Pons (tissue), 1 donor: ENCODE measurements at regions not wholly inside any gene's neighbourhood (a gene's known extent, or its start where the extent isn't known, plus 50 kb on each side); places are given as distances from the start of the nearest gene placed in this dataset.
"Not testable (repeated sequence)": the region's sequence is repeated elsewhere in the genome, so short reads cannot be mapped to it uniquely, and the experiment has no call there.

Experiments
- DNase-seq: peaks from one replicate; pipeline ENCODE4 v3.0.0-alpha.2; 2016; ENCODE audit warnings: low spot score

DNA sequence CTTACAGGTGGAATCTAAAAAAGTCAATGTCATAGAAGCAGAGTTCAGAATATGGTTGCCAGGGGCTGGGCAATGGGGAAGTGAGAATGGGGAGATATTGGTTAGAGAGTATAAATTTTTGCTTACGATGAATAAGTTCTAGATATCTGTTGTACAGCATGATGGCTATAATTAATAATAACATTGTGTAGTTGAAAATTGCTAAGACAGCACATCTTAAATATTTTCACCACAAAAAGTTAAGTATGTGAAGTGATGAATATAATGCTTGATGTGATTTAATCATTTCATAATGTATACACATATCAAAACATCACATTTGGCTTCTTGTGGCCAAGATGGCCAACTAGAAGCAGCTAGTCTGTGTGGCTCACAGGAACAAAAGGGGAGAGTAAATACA, 425.9 kb upstream of the ACO1 start:
- DNase-seq, result no peak

DNA sequence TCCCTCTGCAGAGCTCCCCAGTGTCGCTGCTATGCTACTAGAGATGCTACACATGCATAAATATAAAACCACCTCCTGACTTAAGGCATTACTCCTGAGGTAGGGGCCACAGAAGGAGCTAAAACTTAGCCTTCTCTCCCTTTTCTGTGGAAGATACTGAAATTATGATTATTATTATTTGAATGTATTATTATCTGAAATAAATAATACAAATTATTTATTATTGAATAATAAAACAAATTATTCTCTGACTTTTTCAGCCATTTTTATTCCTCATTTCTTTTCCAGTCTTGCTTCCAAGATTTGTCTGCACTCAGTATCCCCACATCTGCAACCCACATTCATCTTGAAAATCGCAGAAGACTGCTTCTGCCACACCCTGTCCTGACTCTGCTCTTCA, 414.9 kb upstream of the ACO1 start:
- DNase-seq, result no peak

GRCh38 chr9:31983895-31984294, 400.5 kb upstream of the ACO1 start:
- DNase-seq, result no peak

DNA sequence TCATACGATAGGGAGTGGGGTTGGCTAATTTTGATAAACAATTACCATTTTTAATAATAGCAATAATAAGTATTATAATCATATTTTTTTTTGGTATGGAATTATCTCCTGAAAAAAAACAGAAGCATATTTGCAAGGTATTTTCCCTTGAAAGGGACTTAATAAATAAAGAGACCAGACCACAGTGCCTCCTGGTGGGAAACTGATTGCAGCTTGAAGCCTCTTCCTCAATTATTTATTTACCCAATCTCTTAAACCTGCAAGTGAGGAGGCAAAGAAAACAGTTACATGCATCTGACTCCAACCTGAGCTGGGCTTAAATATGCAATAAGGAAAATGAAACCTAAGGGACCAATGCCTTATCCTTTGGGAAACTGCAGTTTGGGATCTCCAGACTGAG, 388.1 kb upstream of the ACO1 start:
- DNase-seq, result no peak

DNA sequence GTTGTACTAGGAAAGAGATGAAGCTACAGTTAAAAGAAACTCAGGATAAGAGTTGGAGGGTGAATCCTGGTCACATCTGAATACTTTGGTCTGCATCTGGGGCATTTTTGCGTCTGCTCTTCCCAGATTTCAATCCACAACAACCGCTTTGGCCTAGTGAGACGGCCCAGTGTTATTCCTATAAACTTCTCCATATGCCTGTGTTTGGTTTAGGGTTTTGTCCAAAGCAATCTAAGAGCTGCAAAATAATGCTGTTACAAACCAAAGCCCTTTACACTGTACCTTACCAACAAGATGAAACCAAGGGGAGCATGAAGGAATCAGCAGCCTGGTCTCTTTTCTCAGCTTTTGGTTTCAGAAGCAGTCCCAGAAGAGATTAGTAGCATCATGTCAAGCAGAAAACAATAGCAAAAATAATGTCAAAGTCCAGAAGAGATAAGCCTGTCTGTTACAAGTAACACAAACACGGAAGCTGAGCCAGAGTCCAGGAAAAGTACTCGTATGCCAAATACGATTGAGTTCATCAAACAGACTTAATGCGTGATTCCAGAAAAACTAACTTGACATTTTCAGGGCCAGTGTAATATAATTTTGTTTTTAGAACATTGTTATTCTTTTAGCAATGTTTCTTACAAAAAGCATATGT, 379.9 kb upstream of the ACO1 start:
- no peak for DNase-seq

GRCh38 chr9:32010322-32010721, 374.1 kb upstream of the ACO1 start:
- no peak for DNase-seq

DNA sequence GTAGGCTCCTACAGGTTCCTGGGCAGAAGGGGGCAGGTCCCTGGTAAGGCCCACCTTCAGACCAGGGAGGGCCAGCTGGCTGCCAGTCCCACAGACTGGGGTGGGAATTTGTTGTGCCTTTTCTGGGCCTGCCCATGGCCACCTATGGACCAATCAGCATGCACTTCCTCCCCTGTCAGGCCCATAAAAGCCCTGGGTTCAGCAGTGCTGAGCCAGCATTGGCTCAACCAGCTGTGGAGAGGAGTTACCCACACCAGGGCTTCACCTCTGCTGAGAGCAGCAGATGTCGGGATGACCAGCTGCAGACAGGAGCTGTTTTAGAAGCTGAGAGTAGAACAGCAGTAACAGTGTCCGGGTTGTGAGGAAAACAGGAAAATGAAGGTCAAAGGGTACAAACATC, 373.4 kb upstream of the ACO1 start:
- no peak for DNase-seq

- no peak for DNase-seq
These were observed 368.6 kb upstream of the ACO1 start for GRCh38 chr9:32015795-32016194.

GRCh38 chr9:32045513-32045912, 338.9 kb upstream of the ACO1 start:
- no peak for DNase-seq

DNA sequence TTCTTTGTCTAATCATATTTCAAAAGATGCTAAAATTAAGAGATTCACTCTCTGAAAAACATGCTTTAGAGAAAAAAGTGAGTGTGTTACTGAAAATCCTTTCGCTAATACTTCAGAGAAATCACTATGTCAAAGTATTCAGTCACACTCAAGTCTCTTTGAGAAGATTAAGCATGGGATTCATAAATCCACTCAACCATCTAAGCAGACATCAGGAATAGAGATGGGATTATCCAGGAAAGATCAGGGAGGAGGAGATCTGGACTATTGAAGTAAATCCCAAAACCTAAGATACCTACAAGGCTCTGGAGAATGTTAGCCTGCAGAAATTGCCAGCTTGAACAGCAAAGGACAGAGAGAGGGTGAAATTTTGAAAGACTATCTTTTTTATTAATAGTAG, 317.2 kb upstream of the ACO1 start:
- DNase-seq, result no peak

DNA sequence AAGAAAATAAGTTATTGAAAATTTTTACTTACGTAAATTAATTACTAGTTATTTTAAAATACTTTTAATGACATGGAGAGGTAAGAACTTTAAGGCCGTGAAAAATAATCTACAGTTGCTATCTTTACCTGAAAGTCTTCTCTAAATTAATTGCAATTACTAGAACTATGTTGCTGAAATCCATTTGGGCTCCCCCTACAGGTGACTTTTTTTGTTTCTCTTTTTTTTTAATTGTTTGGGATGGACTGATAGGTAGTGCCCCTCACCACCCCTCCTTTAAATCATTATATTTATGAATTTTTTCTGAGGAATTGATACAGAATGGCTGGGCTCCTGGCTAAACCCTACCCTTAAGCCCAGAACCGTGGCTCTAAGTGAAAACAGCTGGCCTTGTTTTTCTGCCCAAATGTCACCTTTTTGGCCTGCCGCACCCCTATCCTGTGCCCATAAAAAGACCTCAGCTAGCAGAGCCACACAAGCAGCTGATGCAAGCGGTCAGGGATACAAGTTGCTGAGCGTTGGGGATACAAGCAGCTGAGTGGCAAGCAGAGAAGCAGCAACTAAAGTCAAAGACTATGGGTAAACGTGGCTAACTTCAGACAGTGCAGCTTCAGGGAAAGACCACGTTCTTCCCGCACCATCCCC, 315.2 kb upstream of the ACO1 start:
- no peak for DNase-seq

- no peak for DNase-seq
These were observed 314.5 kb upstream of the ACO1 start for GRCh38 chr9:32069969-32070368.

DNA sequence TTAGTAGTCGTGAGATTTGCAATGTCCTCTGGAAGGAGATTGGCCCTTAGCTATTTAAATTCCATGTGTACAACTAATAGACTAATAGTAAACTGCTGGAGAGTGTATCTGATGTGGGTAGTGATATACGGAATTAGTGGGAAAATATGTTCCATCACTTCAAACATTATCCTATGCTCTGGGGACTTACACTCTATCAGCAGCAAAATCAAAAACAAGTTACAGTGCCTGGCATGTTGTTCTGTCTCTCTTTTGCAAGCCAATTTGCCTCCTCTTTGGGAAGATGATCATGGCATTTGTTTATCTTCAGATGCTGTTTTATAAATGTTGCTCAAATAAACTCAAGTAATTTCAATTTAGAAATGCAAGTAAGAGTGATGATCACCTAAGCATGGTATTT, 311.9 kb upstream of the ACO1 start:
- no peak for DNase-seq

GRCh38 chr9:32092031-32092430, 292.4 kb upstream of the ACO1 start:
- DNase-seq, result no peak

GRCh38 chr9:32117291-32117690, 267.2 kb upstream of the ACO1 start:
- no peak for DNase-seq

DNA sequence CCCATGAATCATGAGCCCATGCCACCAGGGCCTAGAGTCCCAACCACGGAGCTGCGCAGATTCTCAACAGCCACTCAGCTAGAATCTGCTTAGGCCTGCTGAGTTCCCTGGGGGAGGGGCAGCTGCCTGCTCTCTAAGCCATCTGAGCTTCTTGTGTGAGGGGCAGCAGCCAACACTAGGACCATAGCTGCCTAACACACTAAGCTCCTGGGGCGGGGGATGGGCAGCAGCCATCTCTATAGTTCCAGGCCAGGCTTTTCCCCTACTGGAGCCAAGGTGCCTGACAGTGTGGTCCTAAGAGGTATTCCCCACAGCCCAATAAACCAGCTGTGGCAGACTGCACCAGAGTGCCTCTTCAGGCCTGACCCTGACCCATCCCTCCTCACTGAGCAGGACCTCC, 255.9 kb upstream of the ACO1 start:
- no peak for DNase-seq

- DNase-seq, result not testable (repeated sequence)
These were observed 253.7 kb upstream of the ACO1 start for GRCh38 chr9:32130709-32131108.

GRCh38 chr9:32136700-32137339, 247.6 kb upstream of the ACO1 start:
- DNase-seq, result no peak

GRCh38 chr9:32142074-32142473, 242.4 kb upstream of the ACO1 start:
- DNase-seq, result no peak

- DNase-seq, result not testable (repeated sequence)
These were observed 235.9 kb upstream of the ACO1 start for GRCh38 chr9:32148553-32148952.

GRCh38 chr9:32161209-32161608, 223.2 kb upstream of the ACO1 start:
- no peak for DNase-seq

GRCh38 chr9:32161720-32162119, 222.7 kb upstream of the ACO1 start:
- DNase-seq, result no peak

DNA sequence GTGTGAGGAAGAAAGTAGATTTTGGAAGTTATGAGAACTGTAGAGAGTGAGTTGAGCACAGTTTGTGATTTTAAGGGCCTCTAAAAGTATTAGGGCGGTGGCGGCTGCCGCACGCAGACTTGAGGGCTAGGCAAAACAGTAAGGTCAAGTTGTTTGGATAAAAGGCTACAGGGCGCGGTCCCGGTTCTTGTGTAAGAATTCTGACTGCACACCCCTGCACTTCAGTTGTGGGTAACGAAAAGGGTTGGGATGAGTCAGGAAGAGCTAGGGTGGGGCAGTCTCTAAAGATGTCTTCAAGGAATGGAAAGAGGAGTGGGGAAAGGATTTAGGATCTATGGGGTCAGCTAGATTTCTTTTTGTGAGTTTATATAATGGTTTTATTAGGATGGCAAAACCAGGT, 218.1 kb upstream of the ACO1 start:
- DNase-seq, result not testable (repeated sequence)

- no peak for DNase-seq
These were observed 213.1 kb upstream of the ACO1 start for GRCh38 chr9:32171339-32171738.
